GM12878 (cell line): ENCODE measurements at regions not wholly inside any gene's neighbourhood (a gene's known extent, or its start where the extent isn't known, plus 50 kb on each side); places are given as distances from the start of the nearest gene placed in this dataset.

Experiments
- ATAC-seq: fragments of 200-7000 bp; cut with Tn5 transposase; 3 replicates; pipeline ENCODE4 v1.9.1; 2020; ENCODE audit warnings: mild to moderate bottlenecking, moderate library complexity
- BruUV-seq: library from RNA; stranded (reverse); fragments of 400-500 nt; replicated peaks from 2 replicates; lab custom pipeline; 2021; lab: Mats Ljungman, UMichigan
- CTCF ChIA-PET: fragments of 300-600 bp; sonication (Branson Sonifier 250); formaldehyde crosslinking; extraction: SDS; loops from one replicate; lab custom pipeline; 2021; ENCODE audit warnings: inconsistent platforms; lab: Yijun Ruan, JAX
- POLR2A ChIA-PET: fragments of 350-600 bp; formaldehyde crosslinking; extraction: SDS; loops from one replicate; lab custom pipeline; 2021; ENCODE audit warnings: inconsistent platforms; lab: Charles Lee
- RAD21 ChIA-PET: fragments of 300-600 bp; sonication (Branson Sonifier 250); formaldehyde crosslinking; loops from one replicate; lab custom pipeline; 2023; ENCODE audit warnings: antibody characterized with exemption; ENCODE audit not compliant: unreplicated experiment; lab: Charles Lee
- SMC1A ChIA-PET: fragments of 300-600 bp; sonication (Branson Sonifier 250); formaldehyde crosslinking; loops from one replicate; lab custom pipeline; 2023; ENCODE audit not compliant: unreplicated experiment, uncharacterized antibody; lab: Charles Lee
- DNase-seq: peaks from one replicate; pipeline ENCODE4 v3.0.0-alpha.2; 2011; ENCODE audit warnings: low read depth, low spot score
- FAIRE-seq: peaks from 3 replicates; lab custom pipeline; 2011; peaks lifted over from hg19 to GRCh38; lab: Jason Lieb, UNC
- H2AFZ ChIP-seq: 2 replicates; pipeline ENCODE4 v1.6.0; 2011; ENCODE audit warnings: low read depth, low read length, control low read depth; ENCODE audit not compliant: control insufficient read depth
- H3K27ac ChIP-seq: 2 replicates; pipeline ENCODE4 v1.5.1; 2011; ENCODE audit warnings: control low read depth; ENCODE audit not compliant: control insufficient read depth, insufficient read depth
- H3K27me3 ChIP-seq, 2 experiments: replicated peaks in 1 of 2; 2 replicates each; pipeline versions ENCODE4 v1.6.0 to v1.6.1; 2011; ENCODE audit warnings: low read length in 1 of 2; ENCODE audit not compliant: control insufficient read depth in 2 of 2, insufficient read depth in 2 of 2
- H3K36me3 ChIP-seq, 2 experiments: 2 replicates each; pipeline ENCODE4 v1.5.1; 2011; ENCODE audit warnings: low read length in 1 of 2; ENCODE audit not compliant: control insufficient read depth in 2 of 2, insufficient read depth in 2 of 2
- H3K4me1 ChIP-seq: 2 replicates; pipeline ENCODE4 v1.6.1; 2011; ENCODE audit warnings: mild to moderate bottlenecking, low read length, moderate library complexity, mixed read lengths; ENCODE audit not compliant: control insufficient read depth, insufficient read depth
- H3K4me2 ChIP-seq: 2 replicates; pipeline ENCODE4 v1.6.0; 2011; ENCODE audit warnings: control low read depth; ENCODE audit not compliant: control insufficient read depth, insufficient read depth
- H3K4me3 ChIP-seq: fragments of 200-600 bp; sonication (generic); 2 replicates; pipeline ENCODE4 v1.5.1; 2016
- H3K79me2 ChIP-seq: 2 replicates; pipeline ENCODE4 v1.6.0; 2011; ENCODE audit warnings: low read length; ENCODE audit not compliant: control insufficient read depth, insufficient read depth
- H3K9ac ChIP-seq: 2 replicates; pipeline ENCODE4 v1.8.0; 2011; ENCODE audit warnings: low read length, control low read depth, mixed read lengths; ENCODE audit not compliant: control insufficient read depth, insufficient read depth
- H3K9me3 ChIP-seq: replicated peaks from 3 replicates; pipeline ENCODE4 v1.5.1; 2011; ENCODE audit warnings: mild to moderate bottlenecking, low read length; ENCODE audit not compliant: control insufficient read depth, insufficient read depth
- H4K20me1 ChIP-seq: 2 replicates; pipeline ENCODE4 v1.6.0; 2011; ENCODE audit not compliant: control insufficient read depth, insufficient read depth
- EZH2 ChIP-seq: IDR thresholded peaks from 2 replicates; pipeline ENCODE4 v1.6.1; 2012; ENCODE audit warnings: low read depth, mild to moderate bottlenecking, control low read depth, inconsistent platforms, low read length, borderline replicate concordance; ENCODE audit not compliant: control insufficient read depth
- TCF7 ChIP-seq: IDR thresholded peaks from 2 replicates; pipeline ENCODE4 v1.6.1; 2014; ENCODE audit warnings: antibody characterized with exemption, borderline replicate concordance
- WGBS: methylation state at CpG from one replicate; pipeline ENCODE4 v1.1.6; 2016; ENCODE audit warnings: low lambda C conversion rate; ENCODE audit not compliant: insufficient replicate concordance, insufficient coverage; ENCODE audit errors: missing lambda C conversion rate; 5-methylcytosine and 5-hydroxymethylcytosine counted together
- in situ Hi-C: fragments of 300-500 bp; cut with MboI; formaldehyde crosslinking; loops from 9 replicates; pipeline ENCODE4 v1.14.3; 2018; ENCODE audit warnings: mixed read lengths
- intact Hi-C: fragments of 100-400 bp; cut with micrococcal nuclease; formaldehyde crosslinking; loops from one replicate; pipeline ENCODE4 v1.14.2; 2022; ENCODE audit not compliant: unreplicated experiment
- TF ChIP-seq, protein P1 (sequence below): fragments of 450-650 bp; IDR thresholded peaks from 2 replicates; pipeline ENCODE4 v1.6.1; 2017; ENCODE audit warnings: mild to moderate bottlenecking, moderate library complexity

DNA sequence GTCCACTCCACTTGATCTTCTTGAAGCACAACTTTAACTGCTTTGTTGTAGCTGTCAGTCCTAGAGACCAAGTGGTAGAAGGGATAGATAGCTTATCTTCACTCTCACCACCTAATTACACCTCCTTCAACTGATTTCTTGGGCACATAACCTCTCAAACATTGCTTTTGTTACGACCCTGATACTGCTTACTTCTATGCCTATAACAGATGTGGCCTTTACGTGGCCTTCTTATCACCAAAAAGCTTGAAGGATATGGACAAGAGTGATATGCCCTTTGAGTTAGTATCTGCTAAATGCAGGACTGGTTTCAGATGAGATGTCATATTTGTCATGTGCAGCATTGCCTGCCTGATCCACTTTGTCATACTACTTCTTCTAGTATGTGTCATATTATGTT is 847.2 kb downstream of the TDRD15 start (continued):
- TF ChIP-seq, protein P1, sequence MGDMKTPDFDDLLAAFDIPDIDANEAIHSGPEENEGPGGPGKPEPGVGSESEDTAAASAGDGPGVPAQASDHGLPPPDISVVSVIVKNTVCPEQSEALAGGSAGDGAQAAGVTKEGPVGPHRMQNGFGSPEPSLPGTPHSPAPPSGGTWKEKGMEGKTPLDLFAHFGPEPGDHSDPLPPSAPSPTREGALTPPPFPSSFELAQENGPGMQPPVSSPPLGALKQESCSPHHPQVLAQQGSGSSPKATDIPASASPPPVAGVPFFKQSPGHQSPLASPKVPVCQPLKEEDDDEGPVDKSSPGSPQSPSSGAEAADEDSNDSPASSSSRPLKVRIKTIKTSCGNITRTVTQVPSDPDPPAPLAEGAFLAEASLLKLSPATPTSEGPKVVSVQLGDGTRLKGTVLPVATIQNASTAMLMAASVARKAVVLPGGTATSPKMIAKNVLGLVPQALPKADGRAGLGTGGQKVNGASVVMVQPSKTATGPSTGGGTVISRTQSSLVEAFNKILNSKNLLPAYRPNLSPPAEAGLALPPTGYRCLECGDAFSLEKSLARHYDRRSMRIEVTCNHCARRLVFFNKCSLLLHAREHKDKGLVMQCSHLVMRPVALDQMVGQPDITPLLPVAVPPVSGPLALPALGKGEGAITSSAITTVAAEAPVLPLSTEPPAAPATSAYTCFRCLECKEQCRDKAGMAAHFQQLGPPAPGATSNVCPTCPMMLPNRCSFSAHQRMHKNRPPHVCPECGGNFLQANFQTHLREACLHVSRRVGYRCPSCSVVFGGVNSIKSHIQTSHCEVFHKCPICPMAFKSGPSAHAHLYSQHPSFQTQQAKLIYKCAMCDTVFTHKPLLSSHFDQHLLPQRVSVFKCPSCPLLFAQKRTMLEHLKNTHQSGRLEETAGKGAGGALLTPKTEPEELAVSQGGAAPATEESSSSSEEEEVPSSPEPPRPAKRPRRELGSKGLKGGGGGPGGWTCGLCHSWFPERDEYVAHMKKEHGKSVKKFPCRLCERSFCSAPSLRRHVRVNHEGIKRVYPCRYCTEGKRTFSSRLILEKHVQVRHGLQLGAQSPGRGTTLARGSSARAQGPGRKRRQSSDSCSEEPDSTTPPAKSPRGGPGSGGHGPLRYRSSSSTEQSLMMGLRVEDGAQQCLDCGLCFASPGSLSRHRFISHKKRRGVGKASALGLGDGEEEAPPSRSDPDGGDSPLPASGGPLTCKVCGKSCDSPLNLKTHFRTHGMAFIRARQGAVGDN: no peak

DNA sequence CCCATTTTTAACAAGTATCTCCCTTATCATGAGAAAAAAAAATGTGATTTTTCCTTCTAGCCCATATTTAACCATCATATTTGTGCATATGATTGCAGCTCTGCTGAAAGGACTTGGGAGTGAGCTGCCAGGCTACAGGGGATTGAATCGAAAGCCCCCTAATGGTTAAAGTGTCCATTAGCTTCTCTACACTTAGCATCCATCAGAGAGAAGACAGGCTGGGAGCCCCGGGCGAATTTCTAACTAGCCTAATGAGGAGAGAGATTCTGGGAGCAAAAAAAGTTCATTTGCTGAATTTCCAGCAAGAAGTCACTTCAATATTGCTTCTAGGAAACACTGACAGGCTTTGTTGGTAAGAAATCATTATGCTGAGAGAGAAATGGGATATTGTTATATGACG is 848.8 kb downstream of the TDRD15 start:
- no peaks in the 10 kb centered on the region for H3K27me3 ChIP-seq
- no peaks in the 10 kb centered on the region for H4K20me1 ChIP-seq
- RAD21 ChIA-PET: no interaction called here
- no peaks in the 10 kb centered on the region for H3K36me3 ChIP-seq
- WGBS: 2% methylated on average over 4 of the region's 4 CpGs
- in situ Hi-C loops: no loop called here
- SMC1A ChIA-PET: no interaction called here
- H2AFZ ChIP-seq: no peak overlapping the region
- intact Hi-C loops: no loop called here
- FAIRE-seq (no peak), ATAC-seq (no peak), DNase-seq (no peak)
- CTCF ChIA-PET: no interaction called here
- H3K9ac ChIP-seq: no peak overlapping the region
- no TSS peak for BruUV-seq
- no peak for TF ChIP-seq EZH2
- no peak for TF ChIP-seq TCF7
- POLR2A ChIA-PET: no interaction called here
- H3K4me1 ChIP-seq: no peaks in the 10 kb centered on the region
- H3K4me2 ChIP-seq: no peak overlapping the region
- H3K27ac ChIP-seq: no peak overlapping the region
- H3K9me3 ChIP-seq: no peaks in the 10 kb centered on the region
- H3K79me2 ChIP-seq: no peaks in the 10 kb centered on the region
- no peak overlapping the region for H3K4me3 ChIP-seq
